DND-41 (cell line): ENCODE measurements at regions not wholly inside any gene's neighbourhood (a gene's known extent, or its start where the extent isn't known, plus 50 kb on each side); places are given as distances from the start of the nearest gene placed in this dataset.

Experiments
- ATAC-seq: fragments of 200-7000 bp; cut with Tn5 transposase; 3 replicates; pipeline ENCODE4 v1.9.1; 2021; ENCODE audit warnings: low read depth; ENCODE audit not compliant: insufficient read depth
- DNase-seq: peaks from one replicate; pipeline ENCODE4 v3.0.0-alpha.2; 2020
- H2AFZ ChIP-seq: 2 replicates; pipeline ENCODE4 v1.6.0; 2012; ENCODE audit warnings: low read depth, low read length
- H3K27ac ChIP-seq: 2 replicates; pipeline ENCODE4 v1.5.1; 2012; ENCODE audit warnings: low read length, inconsistent platforms
- H3K27me3 ChIP-seq: fragments of 200-600 bp; sonication (generic); 2 replicates; pipeline ENCODE4 v1.6.0; 2012; ENCODE audit warnings: low read length, mild to moderate bottlenecking, inconsistent platforms; ENCODE audit not compliant: insufficient read depth, poor library complexity
- H3K36me3 ChIP-seq: 2 replicates; pipeline ENCODE4 v1.5.1; 2012; ENCODE audit warnings: low read length, inconsistent platforms; ENCODE audit not compliant: insufficient read depth
- H3K4me1 ChIP-seq: 2 replicates; pipeline ENCODE4 v1.5.1; 2012; ENCODE audit warnings: mild to moderate bottlenecking, low read length; ENCODE audit not compliant: insufficient read depth
- H3K4me2 ChIP-seq: 2 replicates; pipeline ENCODE4 v1.6.0; 2012; ENCODE audit warnings: mild to moderate bottlenecking, moderate library complexity, low read length, inconsistent platforms; ENCODE audit not compliant: insufficient read depth
- H3K4me3 ChIP-seq, 2 experiments: fragments of 200-600 bp in 1 of 2; shearing (Covaris generic) in 1 of 2; 2 replicates each; pipeline ENCODE4 v1.5.1; 2012 to 2016; ENCODE audit warnings: inconsistent platforms in 2 of 2, low read length in 2 of 2, mild to moderate bottlenecking in 2 of 2, low read depth in 1 of 2, moderate library complexity in 1 of 2
- H3K79me2 ChIP-seq: 2 replicates; pipeline ENCODE4 v1.6.0; 2012; ENCODE audit warnings: low read length, inconsistent platforms; ENCODE audit not compliant: insufficient read depth
- H3K9ac ChIP-seq: 2 replicates; pipeline ENCODE4 v1.6.0; 2012; ENCODE audit warnings: low read depth, mild to moderate bottlenecking, inconsistent platforms, low read length, moderate library complexity
- H3K9me3 ChIP-seq: 2 replicates; pipeline ENCODE4 v1.5.1; 2012; ENCODE audit warnings: low read length, moderate library complexity, mild to moderate bottlenecking, inconsistent platforms; ENCODE audit not compliant: insufficient read depth, severe bottlenecking
- H4K20me1 ChIP-seq: 2 replicates; pipeline ENCODE4 v1.6.0; 2012; ENCODE audit warnings: low read length; ENCODE audit not compliant: insufficient read depth
- EZH2 ChIP-seq: IDR thresholded peaks from 3 replicates; pipeline ENCODE4 v1.6.1; 2012; ENCODE audit warnings: borderline replicate concordance, low read depth, mild to moderate bottlenecking, moderate library complexity, low read length, inconsistent platforms; ENCODE audit not compliant: severe bottlenecking
- TF ChIP-seq, protein P1 (sequence below): IDR thresholded peaks from 2 replicates; pipeline ENCODE4 v1.5.1; 2012; ENCODE audit warnings: borderline replicate concordance, low read length, moderate library complexity, mild to moderate bottlenecking; ENCODE audit not compliant: poor library complexity, severe bottlenecking; ENCODE audit errors: extremely low read depth

DNA sequence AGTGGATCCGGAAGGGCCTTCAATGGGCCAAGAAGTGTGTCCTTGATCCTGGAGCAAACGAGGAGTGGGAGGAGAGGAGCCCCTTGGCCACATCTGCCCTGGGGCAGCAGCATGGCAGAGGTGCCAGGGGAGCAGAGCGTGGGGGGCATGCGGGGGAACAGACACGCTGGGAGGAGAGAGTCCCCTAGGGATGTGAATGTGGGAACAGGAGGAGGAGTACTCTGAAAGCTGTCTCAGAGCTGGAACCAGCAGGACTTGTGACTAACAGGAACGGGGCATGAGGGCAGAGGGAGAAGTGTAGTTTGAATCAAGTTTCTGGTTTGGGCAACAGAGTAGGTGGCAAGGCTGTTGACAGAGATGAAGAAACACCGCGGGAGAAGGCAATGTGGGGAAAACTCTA is 54.5 kb upstream of the SLC35C1 start:
- no peak overlapping the region for H3K4me3 ChIP-seq
- no peaks in the 10 kb centered on the region for H3K79me2 ChIP-seq
- TF ChIP-seq, protein P1, sequence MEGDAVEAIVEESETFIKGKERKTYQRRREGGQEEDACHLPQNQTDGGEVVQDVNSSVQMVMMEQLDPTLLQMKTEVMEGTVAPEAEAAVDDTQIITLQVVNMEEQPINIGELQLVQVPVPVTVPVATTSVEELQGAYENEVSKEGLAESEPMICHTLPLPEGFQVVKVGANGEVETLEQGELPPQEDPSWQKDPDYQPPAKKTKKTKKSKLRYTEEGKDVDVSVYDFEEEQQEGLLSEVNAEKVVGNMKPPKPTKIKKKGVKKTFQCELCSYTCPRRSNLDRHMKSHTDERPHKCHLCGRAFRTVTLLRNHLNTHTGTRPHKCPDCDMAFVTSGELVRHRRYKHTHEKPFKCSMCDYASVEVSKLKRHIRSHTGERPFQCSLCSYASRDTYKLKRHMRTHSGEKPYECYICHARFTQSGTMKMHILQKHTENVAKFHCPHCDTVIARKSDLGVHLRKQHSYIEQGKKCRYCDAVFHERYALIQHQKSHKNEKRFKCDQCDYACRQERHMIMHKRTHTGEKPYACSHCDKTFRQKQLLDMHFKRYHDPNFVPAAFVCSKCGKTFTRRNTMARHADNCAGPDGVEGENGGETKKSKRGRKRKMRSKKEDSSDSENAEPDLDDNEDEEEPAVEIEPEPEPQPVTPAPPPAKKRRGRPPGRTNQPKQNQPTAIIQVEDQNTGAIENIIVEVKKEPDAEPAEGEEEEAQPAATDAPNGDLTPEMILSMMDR, result no peak
- TF ChIP-seq EZH2, result no peak
- no peak for ATAC-seq
- no peak overlapping the region for H2AFZ ChIP-seq
- H4K20me1 ChIP-seq, result no peaks in the 10 kb centered on the region
- no peak overlapping the region for H3K4me2 ChIP-seq
- no peaks in the 10 kb centered on the region for H3K36me3 ChIP-seq
- no peak overlapping the region for H3K9ac ChIP-seq
- H3K4me1 ChIP-seq, result no peaks in the 10 kb centered on the region
- no peaks in the 10 kb centered on the region for H3K9me3 ChIP-seq
- no peak for DNase-seq
- no peaks in the 10 kb centered on the region for H3K27me3 ChIP-seq
- H3K27ac ChIP-seq, result no peak overlapping the region

DNA sequence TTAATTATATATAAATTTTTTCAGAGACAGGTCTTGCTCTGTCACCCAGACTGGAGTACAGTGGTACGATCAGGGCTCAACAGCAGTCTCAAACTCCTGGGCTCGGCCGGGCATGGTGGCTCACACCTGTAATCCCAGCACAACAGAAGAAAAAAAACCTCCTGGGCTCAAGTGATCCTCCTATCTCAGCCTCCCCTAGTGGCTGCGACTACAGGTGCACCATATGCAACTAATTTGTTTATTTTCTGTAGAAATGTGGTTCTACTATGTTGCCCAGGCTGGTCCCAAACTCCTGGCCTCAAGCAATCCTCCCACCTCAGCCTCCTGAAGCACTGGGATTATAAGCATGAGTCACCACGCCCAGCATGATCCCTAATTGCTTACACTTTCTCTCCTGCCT is 56.1 kb upstream of the SLC35C1 start:
- no peak overlapping the region for H3K4me3 ChIP-seq
- H3K4me1 ChIP-seq, result no peaks in the 10 kb centered on the region
- H3K4me2 ChIP-seq, result no peak overlapping the region
- H4K20me1 ChIP-seq, result no peaks in the 10 kb centered on the region
- TF ChIP-seq EZH2, result no peak
- TF ChIP-seq, protein P1, result peak; percentile 21
- H3K79me2 ChIP-seq, result no peaks in the 10 kb centered on the region
- ATAC-seq (no peak), DNase-seq (no peak)
- no peaks in the 10 kb centered on the region for H3K27me3 ChIP-seq
- no peak overlapping the region for H3K27ac ChIP-seq
- no peaks in the 10 kb centered on the region for H3K9me3 ChIP-seq
- no peaks in the 10 kb centered on the region for H3K36me3 ChIP-seq
- no peak overlapping the region for H3K9ac ChIP-seq
- H2AFZ ChIP-seq, result no peak overlapping the region

DNA sequence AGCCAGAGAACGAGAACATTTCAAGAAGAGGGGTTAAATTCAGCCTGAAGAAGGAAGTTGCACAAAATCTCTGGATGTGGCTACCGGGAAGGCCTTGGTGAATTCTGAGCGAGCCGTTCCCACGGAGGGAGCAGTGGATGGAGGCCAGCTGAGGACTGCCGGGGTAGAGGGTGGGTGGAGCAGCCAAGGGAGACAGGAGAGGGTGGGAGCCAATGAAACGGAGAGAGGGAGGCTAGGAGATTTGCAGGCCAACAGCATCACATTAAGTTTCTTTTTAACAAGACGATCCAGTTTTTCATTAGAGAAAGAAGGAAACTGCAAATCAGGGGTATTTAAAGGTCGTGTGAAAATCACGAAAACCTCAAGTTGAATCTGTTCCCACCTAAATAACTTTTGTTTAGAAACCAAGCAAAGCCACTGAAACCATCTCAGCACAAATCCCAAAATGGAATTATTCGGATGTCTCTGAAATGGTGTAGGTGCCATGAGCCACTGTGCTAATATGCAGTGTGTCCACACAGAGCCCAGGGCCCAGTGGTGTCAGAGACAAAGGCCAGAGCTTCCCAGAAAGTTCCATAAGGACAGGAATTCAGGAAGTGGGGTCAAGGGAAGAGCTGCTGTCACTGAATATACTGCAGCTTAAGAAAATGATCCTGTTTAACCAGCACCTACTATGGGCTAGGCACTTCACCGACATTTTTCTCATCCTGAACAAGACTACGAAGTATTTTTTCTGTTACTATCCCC is 59.7 kb upstream of the SLC35C1 start:
- Histone ChIP-seq H3K9ac (no peak overlapping the region), H3K9me3 (no peaks in the 10 kb centered on the region), H3K27me3 (no peaks in the 10 kb centered on the region), H3K36me3 (no peaks in the 10 kb centered on the region), H3K79me2 (no peaks in the 10 kb centered on the region), H2AFZ (no peak overlapping the region), H3K27ac (no peak overlapping the region), H3K4me3 (no peak overlapping the region), H3K4me1 (no peaks in the 10 kb centered on the region), H4K20me1 (no peaks in the 10 kb centered on the region), H3K4me2 (no peak overlapping the region)
- TF ChIP-seq EZH2, result no peak
- ATAC-seq, result no peak
- DNase-seq, result no peak

DNA sequence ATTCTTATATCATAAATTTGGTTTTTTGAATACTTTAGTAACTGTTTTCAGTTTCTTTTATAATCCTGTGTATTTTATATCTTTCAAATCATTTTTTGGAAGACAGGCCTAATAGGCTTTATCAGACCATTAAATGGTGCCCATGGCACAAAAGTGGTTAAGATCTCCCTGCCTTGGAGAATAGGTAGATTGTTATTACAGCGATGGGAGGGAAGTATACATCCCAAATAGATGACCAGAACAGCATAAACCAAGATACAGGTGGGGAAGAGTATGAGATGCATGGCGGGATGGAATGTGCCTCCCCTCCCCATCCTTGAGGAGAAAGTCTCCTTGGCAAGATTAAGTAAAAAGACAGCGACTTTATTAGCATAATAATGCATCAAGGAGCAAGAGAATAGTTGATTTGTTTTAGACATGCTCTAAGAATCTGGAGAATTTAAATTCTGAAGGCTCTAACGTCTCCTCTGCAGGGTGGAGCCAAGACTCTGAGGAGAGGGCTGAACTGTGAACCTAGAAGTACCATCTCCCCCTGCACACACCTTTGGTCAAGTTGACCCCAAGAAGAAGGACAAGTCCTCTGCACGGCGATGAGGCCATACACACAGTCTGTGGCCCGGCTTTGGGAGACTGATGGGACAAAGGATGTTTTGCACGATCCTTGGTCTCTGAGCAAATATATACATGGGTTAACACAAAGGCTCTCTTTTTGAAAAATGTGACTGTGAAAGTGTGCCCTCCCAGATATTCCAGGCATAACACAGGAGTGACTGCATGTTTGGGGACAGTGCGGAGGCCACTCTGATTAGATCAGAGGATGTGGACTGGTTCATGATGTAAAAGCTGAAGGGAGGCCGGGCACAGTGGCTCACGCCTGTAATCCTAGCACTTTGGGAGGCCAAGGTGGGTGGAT is 61.1 kb upstream of the SLC35C1 start:
- Histone ChIP-seq H3K4me1 (no peaks in the 10 kb centered on the region), H2AFZ (no peak overlapping the region), H3K4me2 (no peak overlapping the region), H3K27ac (no peak overlapping the region), H3K36me3 (no peaks in the 10 kb centered on the region), H3K9ac (no peak overlapping the region), H4K20me1 (no peaks in the 10 kb centered on the region), H3K4me3 (no peak overlapping the region), H3K9me3 (no peaks in the 10 kb centered on the region), H3K27me3 (no peaks in the 10 kb centered on the region), H3K79me2 (no peaks in the 10 kb centered on the region)
- DNase-seq (no peak), ATAC-seq (no peak)
- TF ChIP-seq, protein P1, result no peak
- no peak for TF ChIP-seq EZH2
